Testis (tissue), 2 donors: ENCODE measurements at regions not wholly inside any gene's neighbourhood (a gene's known extent, or its start where the extent isn't known, plus 50 kb on each side); places are given as distances from the start of the nearest gene placed in this dataset.

Experiments used
- DNase-seq: peaks from one replicate; pipeline ENCODE4 v3.0.0-alpha.2; 2019
- H3K27ac ChIP-seq, 2 donors: fragments of 200-600 bp; sonication (generic); one replicate each; pipeline ENCODE4 v1.5.1; 2019
- H3K27me3 ChIP-seq: fragments of 200-600 bp; sonication (generic); one replicate; pipeline ENCODE4 v1.5.1; 2019
- H3K36me3 ChIP-seq: fragments of 200-600 bp; sonication (generic); one replicate; pipeline ENCODE4 v1.5.1; 2017; ENCODE audit warnings: low read depth; ENCODE audit errors: missing control alignments
- H3K4me1 ChIP-seq: fragments of 200-600 bp; sonication (generic); one replicate; pipeline ENCODE4 v1.5.1; 2019
- H3K4me3 ChIP-seq, 2 donors: fragments of 200-600 bp; sonication (generic); one replicate each; pipeline ENCODE4 v1.5.1; 2017 to 2019
- H3K9me3 ChIP-seq: fragments of 200-600 bp; sonication (generic); one replicate; pipeline ENCODE4 v1.5.1; 2017
- POLR2A ChIP-seq: fragments of 450-650 bp; IDR thresholded peaks from one replicate; pipeline ENCODE4 v1.6.1; 2017; ENCODE audit warnings: antibody characterized with exemption, mild to moderate bottlenecking, moderate library complexity
- WGBS, 2 donors: methylation state at CpG; one replicate each; pipeline ENCODE4 v1.1.5; 2018; 5-methylcytosine and 5-hydroxymethylcytosine counted together
- intact Hi-C: fragments of 100-400 bp; cut with DNase I; formaldehyde crosslinking; loops from one replicate; pipeline ENCODE4 v1.15.1; 2023; ENCODE audit warnings: low total_unique reads
- TF ChIP-seq, protein P1 (sequence below), 3 experiments: fragments of 450-650 bp in 2 of 3; fragments of 200-600 bp in 1 of 3; sonication (generic) in 1 of 3; IDR thresholded peaks; one replicate each; pipeline ENCODE4 v1.5.1; 2016 to 2019; ENCODE audit warnings: antibody characterized with exemption in 3 of 3, mild to moderate bottlenecking in 2 of 3, moderate library complexity in 1 of 3

DNA sequence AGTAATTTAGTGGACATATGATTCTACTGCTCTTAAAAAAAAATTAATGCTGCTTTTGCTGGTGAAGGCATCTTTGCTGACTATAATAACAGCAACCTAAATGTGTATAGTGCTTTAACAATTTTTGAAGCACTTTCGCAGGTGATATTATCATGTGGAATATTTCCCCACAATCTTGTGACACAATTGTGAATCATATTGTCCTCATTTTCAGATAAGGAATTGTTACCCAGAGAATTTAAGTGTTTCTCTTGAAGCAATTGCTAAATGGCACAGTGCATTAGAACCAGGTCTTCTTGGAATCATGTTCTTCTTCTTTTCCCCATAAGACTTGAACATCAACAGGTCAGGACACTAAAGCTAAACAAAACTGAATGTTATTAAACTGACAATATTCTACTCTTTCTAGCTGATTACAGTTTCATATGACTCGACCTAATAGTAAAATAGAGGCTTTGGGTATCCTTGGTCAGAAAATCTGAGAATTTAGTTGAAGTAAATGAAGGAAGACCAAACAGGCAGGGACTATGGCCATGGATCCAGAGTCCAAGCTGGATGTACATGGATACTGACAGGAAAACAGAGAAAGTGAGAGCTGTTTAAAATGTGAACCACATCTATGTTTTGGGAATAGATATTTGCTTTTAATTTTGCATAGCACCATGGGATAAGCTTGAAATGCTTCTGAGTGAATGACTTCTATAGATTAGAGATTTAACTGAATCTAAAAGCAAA is 121.8 kb upstream of the SLC35B3 start:
- Histone ChIP-seq H3K4me1 (no peaks in the 10 kb centered on the region), H3K9me3 (no peaks in the 10 kb centered on the region), H3K36me3 (no peaks in the 10 kb centered on the region), H3K27me3 (no peaks in the 10 kb centered on the region), H3K27ac (no peak overlapping the region), H3K4me3 (no peak overlapping the region)
- DNase-seq = no peak
- WGBS, 2 donors = 76 to 77% methylated on average over 2 of the region's 2 CpGs
- TF ChIP-seq, protein P1, sequence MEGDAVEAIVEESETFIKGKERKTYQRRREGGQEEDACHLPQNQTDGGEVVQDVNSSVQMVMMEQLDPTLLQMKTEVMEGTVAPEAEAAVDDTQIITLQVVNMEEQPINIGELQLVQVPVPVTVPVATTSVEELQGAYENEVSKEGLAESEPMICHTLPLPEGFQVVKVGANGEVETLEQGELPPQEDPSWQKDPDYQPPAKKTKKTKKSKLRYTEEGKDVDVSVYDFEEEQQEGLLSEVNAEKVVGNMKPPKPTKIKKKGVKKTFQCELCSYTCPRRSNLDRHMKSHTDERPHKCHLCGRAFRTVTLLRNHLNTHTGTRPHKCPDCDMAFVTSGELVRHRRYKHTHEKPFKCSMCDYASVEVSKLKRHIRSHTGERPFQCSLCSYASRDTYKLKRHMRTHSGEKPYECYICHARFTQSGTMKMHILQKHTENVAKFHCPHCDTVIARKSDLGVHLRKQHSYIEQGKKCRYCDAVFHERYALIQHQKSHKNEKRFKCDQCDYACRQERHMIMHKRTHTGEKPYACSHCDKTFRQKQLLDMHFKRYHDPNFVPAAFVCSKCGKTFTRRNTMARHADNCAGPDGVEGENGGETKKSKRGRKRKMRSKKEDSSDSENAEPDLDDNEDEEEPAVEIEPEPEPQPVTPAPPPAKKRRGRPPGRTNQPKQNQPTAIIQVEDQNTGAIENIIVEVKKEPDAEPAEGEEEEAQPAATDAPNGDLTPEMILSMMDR (IDR thresholded peaks at IDR 0.05) = no peak
- TF ChIP-seq POLR2A = no peak
- intact Hi-C loops = no loop called here

DNA sequence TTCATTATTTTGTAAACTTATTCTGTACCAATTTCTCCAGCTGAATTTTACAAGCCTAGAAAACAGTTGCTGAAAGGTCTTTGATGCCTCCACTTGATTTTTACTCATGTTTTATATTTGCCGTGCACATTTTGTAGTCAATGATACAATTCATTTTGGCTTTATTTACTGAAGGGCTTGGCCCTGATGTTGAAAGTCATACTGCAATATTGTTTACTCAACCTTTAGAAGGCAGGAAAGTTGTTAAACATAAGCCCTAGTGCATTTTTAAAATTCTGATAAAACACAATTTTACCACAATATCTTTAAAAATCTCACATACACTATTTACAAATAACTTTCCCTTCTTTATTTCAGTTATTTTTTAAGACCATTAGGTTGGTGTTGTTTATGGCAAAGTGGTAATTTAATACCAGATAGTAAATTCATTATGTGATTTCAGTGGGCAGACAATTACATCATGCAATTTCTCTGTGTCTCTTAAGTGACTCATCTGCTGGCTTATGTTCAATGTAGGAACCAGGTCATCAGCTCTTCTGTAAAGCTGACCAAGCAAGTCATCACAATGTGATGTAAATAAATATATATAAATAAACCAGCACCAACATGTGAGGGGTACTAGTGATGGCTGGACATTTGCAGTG is 121.1 kb upstream of the SLC35B3 start:
- Histone ChIP-seq H3K4me3 (no peak overlapping the region), H3K27ac (no peak overlapping the region), H3K9me3 (no peaks in the 10 kb centered on the region), H3K27me3 (no peaks in the 10 kb centered on the region), H3K4me1 (no peaks in the 10 kb centered on the region), H3K36me3 (no peaks in the 10 kb centered on the region)
- no peak for DNase-seq
- 50 to 85% methylated on average over 1 of the region's 1 CpG for WGBS, 2 donors
- intact Hi-C loops = no loop called here
- TF ChIP-seq, protein P1 (IDR thresholded peaks at IDR 0.05) = no peak
- TF ChIP-seq POLR2A = no peak

DNA sequence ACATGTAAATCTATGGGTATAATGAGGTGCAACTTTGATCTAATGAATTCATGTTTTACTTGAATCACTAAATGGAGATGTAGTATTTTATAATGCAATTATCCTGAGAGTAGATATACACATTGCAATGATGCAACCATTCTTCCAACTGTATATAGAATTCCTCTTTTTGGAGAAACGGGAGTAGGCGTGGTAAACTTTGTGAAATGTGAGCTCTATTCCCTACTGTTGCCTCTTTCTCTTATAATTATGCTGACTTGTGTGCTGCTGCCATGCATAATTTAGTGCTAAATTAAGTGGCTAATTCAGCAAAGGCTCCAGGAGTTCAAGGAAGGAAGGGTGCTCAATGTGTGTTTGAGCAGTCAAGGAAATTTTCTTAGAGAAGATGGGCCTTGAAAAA is 116.6 kb upstream of the SLC35B3 start:
- no peaks in the 10 kb centered on the region for H3K36me3 ChIP-seq
- no peaks in the 10 kb centered on the region for H3K9me3 ChIP-seq
- H3K27ac ChIP-seq = no peak overlapping the region
- 81 to 100% methylated on average over 2 of the region's 2 CpGs for WGBS, 2 donors
- H3K4me1 ChIP-seq = no peaks in the 10 kb centered on the region
- intact Hi-C loops = no loop called here
- DNase-seq = no peak
- H3K4me3 ChIP-seq = no peak overlapping the region
- TF ChIP-seq, protein P1 (IDR thresholded peaks at IDR 0.05) = no peak
- TF ChIP-seq POLR2A = no peak
- H3K27me3 ChIP-seq = no peaks in the 10 kb centered on the region

DNA sequence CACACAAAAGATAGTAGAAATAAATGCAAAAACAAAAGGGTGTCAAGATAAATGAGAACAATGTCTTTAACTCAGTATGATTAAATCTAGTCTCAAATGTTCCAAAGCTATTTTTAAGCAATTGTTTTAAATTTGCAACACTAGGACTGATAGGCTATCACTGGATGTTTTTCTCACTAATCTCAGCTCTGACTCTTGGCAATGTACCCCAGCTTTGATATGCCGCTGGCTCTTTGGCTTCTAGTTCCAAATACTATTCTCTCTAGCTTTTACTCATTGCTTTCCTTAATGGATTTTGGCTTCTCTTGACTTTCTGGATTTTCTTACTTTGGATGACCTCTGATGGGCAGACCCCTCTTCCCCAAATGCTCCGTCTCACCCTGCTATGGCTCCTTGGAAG is 116.0 kb upstream of the SLC35B3 start:
- DNase-seq = no peak
- no peak overlapping the region for H3K4me3 ChIP-seq
- H3K36me3 ChIP-seq = no peaks in the 10 kb centered on the region
- H3K9me3 ChIP-seq = no peaks in the 10 kb centered on the region
- intact Hi-C loops = no loop called here
- H3K27ac ChIP-seq = no peak overlapping the region
- no peaks in the 10 kb centered on the region for H3K27me3 ChIP-seq
- no peak for TF ChIP-seq POLR2A
- H3K4me1 ChIP-seq = no peaks in the 10 kb centered on the region
- WGBS, 2 donors = 63 to 68% methylated on average over 2 of the region's 2 CpGs

DNA sequence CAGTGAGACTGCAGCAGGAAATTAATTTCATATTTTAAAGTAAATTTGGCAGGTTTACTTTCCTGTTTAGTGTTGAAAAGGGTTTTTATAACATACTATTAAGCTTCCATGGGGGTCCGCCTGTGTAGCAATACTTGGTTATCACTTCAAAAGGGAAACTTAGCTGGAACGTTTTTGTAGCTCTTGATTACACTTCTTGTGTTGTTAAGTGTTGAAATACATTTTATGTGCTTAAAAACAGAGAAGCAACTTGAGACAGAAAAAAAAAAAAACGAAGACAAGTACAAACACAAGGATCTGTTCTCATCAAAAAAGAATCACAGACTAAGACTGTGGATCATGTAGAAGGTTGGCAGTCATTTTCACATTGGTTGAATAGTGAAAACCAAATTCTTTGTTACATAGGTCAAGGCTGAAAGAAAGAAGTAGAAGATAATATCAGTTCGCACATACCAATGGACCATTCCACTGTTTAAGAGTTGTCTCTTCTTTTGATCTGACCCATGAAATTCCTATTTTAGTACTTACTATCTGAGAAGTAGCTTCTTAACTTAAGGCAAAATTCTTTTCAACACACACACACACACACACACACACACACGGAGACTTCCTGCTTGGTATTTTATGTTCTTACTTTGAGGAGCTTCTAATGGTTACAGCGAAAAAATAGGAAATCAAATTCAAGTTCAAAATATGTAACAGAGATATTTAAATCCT is 113.9 kb upstream of the SLC35B3 start:
- WGBS, 2 donors = 50 to 53% methylated on average over 6 of the region's 6 CpGs

More for the DNA sequence above, 113.9 kb upstream of the SLC35B3 start:
- TF ChIP-seq, protein P1 (IDR thresholded peaks at IDR 0.05) = no peak
- no peak for TF ChIP-seq POLR2A
- no peak overlapping the region for H3K27ac ChIP-seq
- H3K36me3 ChIP-seq = no peaks in the 10 kb centered on the region
- DNase-seq = no peak
- H3K9me3 ChIP-seq = no peaks in the 10 kb centered on the region
- H3K4me1 ChIP-seq = no peaks in the 10 kb centered on the region
- no peaks in the 10 kb centered on the region for H3K27me3 ChIP-seq
- intact Hi-C loops = no loop called here
- H3K4me3 ChIP-seq = no peak overlapping the region
